Gastroesophageal sphincter (tissue), 3 donors: ENCODE measurements at regions not wholly inside any gene's neighbourhood (a gene's known extent, or its start where the extent isn't known, plus 50 kb on each side); places are given as distances from the start of the nearest gene placed in this dataset.

Experiments used
- CTCF ChIP-seq, 4 experiments: fragments of 200-600 bp in 2 of 4; fragments of 450-650 bp in 2 of 4; sonication (generic) in 1 of 4; IDR thresholded peaks; one replicate each; pipeline ENCODE4 v1.5.1; 2017 to 2019; ENCODE audit warnings: antibody characterized with exemption in 4 of 4, mild to moderate bottlenecking in 2 of 4, moderate library complexity in 2 of 4
- EP300 ChIP-seq: sonication (generic); formaldehyde crosslinking; IDR thresholded peaks from one replicate; pipeline ENCODE4 v1.6.1; 2017; ENCODE audit warnings: antibody characterized with exemption, mild to moderate bottlenecking
- POLR2A ChIP-seq, 2 donors: fragments of 450-650 bp; IDR thresholded peaks; one replicate each; pipeline ENCODE4 v1.6.1; 2017; ENCODE audit warnings: antibody characterized with exemption in 2 of 2, mild to moderate bottlenecking in 2 of 2, moderate library complexity in 1 of 2
- POLR2AphosphoS5 ChIP-seq: sonication (generic); formaldehyde crosslinking; IDR thresholded peaks from one replicate; pipeline ENCODE4 v1.6.1; 2017; ENCODE audit warnings: antibody characterized with exemption

GRCh38 chr4:83704786-83705185, 168.9 kb downstream of the GPAT3 start:
- TF ChIP-seq CTCF (IDR thresholded peaks at IDR 0.05) (no peak), EP300 (no peak), POLR2AphosphoS5 (no peak), POLR2A (IDR thresholded peaks at IDR 0.05) (no peak)
